ENCODE measurements at regions not wholly inside any gene's neighbourhood (a gene's known extent, or its start where the extent isn't known, plus 50 kb on each side); places are given as distances from the start of the nearest gene placed in this dataset.

DNA sequence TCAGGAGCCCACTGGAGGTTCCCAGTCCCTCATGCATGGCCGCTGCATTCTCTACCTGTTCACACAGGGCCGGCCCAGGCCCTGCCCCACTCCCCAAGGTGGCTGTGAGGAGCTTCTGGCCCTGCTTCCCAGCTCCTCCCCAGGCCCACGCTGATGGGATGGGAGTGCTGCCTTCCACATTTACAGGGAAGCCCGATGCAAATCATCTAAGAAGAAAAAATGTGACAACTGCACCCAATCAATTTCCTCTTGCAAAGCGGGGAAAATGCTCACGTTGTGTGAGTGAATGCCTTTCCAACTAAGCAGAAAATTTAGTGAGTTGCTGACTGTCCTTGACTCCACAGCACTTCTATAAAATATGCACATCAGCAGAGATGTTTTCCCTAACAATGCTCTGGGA, 485.8 kb upstream of the MGMT start:
- TF ChIP-seq CTCF (conservative IDR thresholded peaks at IDR 0.05 in 1 of 2, IDR thresholded peaks at IDR 0.05 in 1 of 2; ENCODE audit: extremely low read depth in 1 of 2, insufficient read depth in 1 of 2, low read depth in 1 of 2, low read length in 2 of 2) (no peak), EZH2 (IDR thresholded peaks at IDR 0.05; ENCODE audit: borderline replicate concordance, low read length) (no peak)

All from mammary epithelial cell (primary cell).